CD14-positive monocyte (primary cell): ENCODE measurements at regions not wholly inside any gene's neighbourhood (a gene's known extent, or its start where the extent isn't known, plus 50 kb on each side); places are given as distances from the start of the nearest gene placed in this dataset.

Source experiments
- DNase-seq, 3 donors: peaks; one replicate each; pipeline ENCODE4 v3.0.0-alpha.2; 2011 to 2022
- H2AFZ ChIP-seq: 2 replicates; pipeline ENCODE4 v1.6.0; 2012; ENCODE audit warnings: mild to moderate bottlenecking, low read depth, low read length, inconsistent platforms; ENCODE audit not compliant: insufficient read depth, poor library complexity, severe bottlenecking
- H3K27ac ChIP-seq, 2 donors: 1 replicate in 1 of 2; 2 replicates in 1 of 2; pipeline ENCODE4 v1.5.1; 2012 to 2013; ENCODE audit warnings: low read length in 2 of 2, control low read depth in 1 of 2, inconsistent platforms in 1 of 2, low read depth in 1 of 2, mild to moderate bottlenecking in 1 of 2
- H3K27me3 ChIP-seq, 2 donors: one replicate each; pipeline versions ENCODE4 v1.6.0 to v1.6.1; 2011 to 2013; ENCODE audit warnings: low read length in 2 of 2; ENCODE audit not compliant: control insufficient read depth in 2 of 2, insufficient read depth in 2 of 2
- H3K36me3 ChIP-seq, 2 donors: replicated peaks in 1 of 2; 1 replicate in 1 of 2; 2 replicates in 1 of 2; pipeline versions ENCODE4 v1.5.1 to v1.6.1; 2012 to 2013; ENCODE audit warnings: low read length in 2 of 2, control low read depth in 1 of 2, inconsistent platforms in 1 of 2, mild to moderate bottlenecking in 1 of 2; ENCODE audit not compliant: insufficient read depth in 2 of 2, control insufficient read depth in 1 of 2
- H3K4me1 ChIP-seq, 2 donors: 1 replicate in 1 of 2; 2 replicates in 1 of 2; pipeline versions ENCODE4 v1.5.1 to v1.6.1; 2012 to 2013; ENCODE audit warnings: low read length in 2 of 2, control low read depth in 1 of 2, inconsistent platforms in 1 of 2, mild to moderate bottlenecking in 1 of 2, moderate library complexity in 1 of 2; ENCODE audit not compliant: insufficient read depth in 2 of 2, control insufficient read depth in 1 of 2
- H3K4me2 ChIP-seq: replicated peaks from 2 replicates; pipeline ENCODE3; 2012; ENCODE audit warnings: low read length, moderate library complexity, mild to moderate bottlenecking; ENCODE audit not compliant: poor library complexity, severe bottlenecking; ENCODE audit errors: extremely low read depth
- H3K4me3 ChIP-seq, 3 experiments: fragments of 200-600 bp in 1 of 3; sonication (generic) in 1 of 3; replicated peaks in 1 of 3; 1 replicate in 2 of 3; 2 replicates in 1 of 3; pipeline ENCODE4 v1.5.1; 2011 to 2013; ENCODE audit warnings: low read length in 3 of 3, mild to moderate bottlenecking in 3 of 3, control low read depth in 2 of 3, low read depth in 2 of 3, inconsistent platforms in 1 of 3, moderate library complexity in 1 of 3
- H3K79me2 ChIP-seq: 2 replicates; pipeline ENCODE4 v1.6.0; 2012; ENCODE audit warnings: mild to moderate bottlenecking, control low read depth, inconsistent platforms, low read length, moderate library complexity; ENCODE audit not compliant: insufficient read depth
- H3K9ac ChIP-seq: 2 replicates; pipeline ENCODE4 v1.6.0; 2017; ENCODE audit warnings: low read length, mild to moderate bottlenecking; ENCODE audit not compliant: insufficient read depth, poor library complexity, severe bottlenecking
- H3K9me3 ChIP-seq, 2 donors: replicated peaks in 1 of 2; 1 replicate in 1 of 2; 2 replicates in 1 of 2; pipeline versions ENCODE4 v1.5.1 to v1.6.1; 2012 to 2013; ENCODE audit warnings: low read length in 2 of 2, control low read depth in 1 of 2; ENCODE audit not compliant: control insufficient read depth in 1 of 2, insufficient read depth in 1 of 2
- H4K20me1 ChIP-seq: 2 replicates; pipeline ENCODE4 v1.6.0; 2012; ENCODE audit warnings: mild to moderate bottlenecking, low read length, control low read depth, moderate library complexity; ENCODE audit not compliant: insufficient read depth
- H3K27ac Mint-ChIP-seq, 7 donors: one replicate each; pipeline ENCODE4 v1.8.0; 2020; ENCODE audit warnings: mild to moderate bottlenecking in 7 of 7, mixed read lengths in 7 of 7, moderate library complexity in 6 of 7, inconsistent platforms in 2 of 7
- H3K27me3 Mint-ChIP-seq, 3 donors: one replicate each; pipeline ENCODE4 v1.8.0; 2021 to 2022; ENCODE audit warnings: low read depth in 3 of 3, mild to moderate bottlenecking in 3 of 3, mixed read lengths in 3 of 3, moderate library complexity in 3 of 3, inconsistent platforms in 1 of 3
- H3K36me3 Mint-ChIP-seq, 2 donors: one replicate each; pipeline ENCODE4 v1.8.0; 2020; ENCODE audit warnings: mixed read lengths in 2 of 2, inconsistent platforms in 1 of 2, mild to moderate bottlenecking in 1 of 2
- H3K4me1 Mint-ChIP-seq: one replicate; pipeline ENCODE4 v1.8.0; 2020; ENCODE audit warnings: mild to moderate bottlenecking, mixed read lengths
- H3K4me3 Mint-ChIP-seq, 2 donors: one replicate each; pipeline ENCODE4 v1.8.0; 2020; ENCODE audit warnings: mild to moderate bottlenecking in 2 of 2, mixed read lengths in 2 of 2, moderate library complexity in 1 of 2
- H3K9me3 Mint-ChIP-seq, 7 donors: one replicate each; pipeline ENCODE4 v1.8.0; 2020 to 2022; ENCODE audit warnings: mixed read lengths in 7 of 7, mild to moderate bottlenecking in 6 of 7, moderate library complexity in 6 of 7, inconsistent platforms in 2 of 7
- CTCF ChIP-seq: fragments of 200-600 bp; IDR thresholded peaks from one replicate; pipeline ENCODE4 v1.8.0; 2022; ENCODE audit warnings: antibody characterized with exemption, mild to moderate bottlenecking
- WGBS: methylation state at CpG from one replicate; pipeline ENCODE4 v1.1.5; 2013; ENCODE audit warnings: missing lambda C conversion rate; ENCODE audit not compliant: insufficient coverage; 5-methylcytosine and 5-hydroxymethylcytosine counted together
- intact Hi-C, 2 donors: fragments of 100-400 bp; cut with micrococcal nuclease; formaldehyde crosslinking; loops; one replicate each; pipeline versions ENCODE4 v1.15.0 to v1.15.1; 2023

- no peak for DNase-seq
- Histone ChIP-seq H3K4me1 (no peaks in the 10 kb centered on the region), H2AFZ (no peak overlapping the region), H3K9ac (no peak overlapping the region), H3K79me2 (no peaks in the 10 kb centered on the region), H3K27ac (no peak overlapping the region), H3K27me3 (no peaks in the 10 kb centered on the region), H3K4me2 (no peak overlapping the region), H3K36me3 (no peaks in the 10 kb centered on the region), H4K20me1 (no peaks in the 10 kb centered on the region), H3K4me3 (no peak overlapping the region), H3K9me3 (no peaks in the 10 kb centered on the region)
- H3K9me3 Mint-ChIP-seq, result peaks cover 0 to 4% (median 0%) of the 10 kb centered on the region in 7 donors
- no peak for TF ChIP-seq CTCF
- no peak overlapping the region for H3K27ac Mint-ChIP-seq
- intact Hi-C loops, result no loop called here
- peaks cover 0 to 2% (median 0%) of the 10 kb centered on the region in 3 donors for H3K27me3 Mint-ChIP-seq
- WGBS, result 48% methylated on average over 4 of the region's 9 CpGs
- no peaks in the 10 kb centered on the region for H3K4me1 Mint-ChIP-seq
- H3K36me3 Mint-ChIP-seq, result no peaks in the 10 kb centered on the region
- no peak overlapping the region for H3K4me3 Mint-ChIP-seq
Measured at GRCh38 chr5:103908336-103909080, 345.9 kb upstream of the NUDT12 start.

GRCh38 chr5:103907001-103907400 lies 344.4 kb upstream of the NUDT12 start:
- H2AFZ ChIP-seq, result no peak overlapping the region
- H3K9ac ChIP-seq, result no peak overlapping the region
- TF ChIP-seq CTCF, result no peak
- H3K79me2 ChIP-seq, result no peaks in the 10 kb centered on the region
- no peak for DNase-seq
- Mint-ChIP-seq H3K4me1 (no peaks in the 10 kb centered on the region), H3K36me3 (no peaks in the 10 kb centered on the region), H3K27me3 (peaks cover 0 to 2% (median 0%) of the 10 kb centered on the region in 3 donors), H3K27ac (no peak overlapping the region), H3K9me3 (peaks cover 1 to 7% (median 3%) of the 10 kb centered on the region in 7 donors), H3K4me3 (no peak overlapping the region)
- intact Hi-C loops, result no loop called here
- no peaks in the 10 kb centered on the region for H4K20me1 ChIP-seq
- peaks cover 0 to 4% of the 10 kb centered on the region in 2 donors for H3K9me3 ChIP-seq
- no CpG with 5 or more reads among the region's 1 CpG for whole genome bisulfite sequencing
- no peaks in the 10 kb centered on the region for H3K4me1 ChIP-seq
- no peak overlapping the region for H3K4me2 ChIP-seq
- H3K36me3 ChIP-seq, result no peaks in the 10 kb centered on the region
- H3K4me3 ChIP-seq, result no peak overlapping the region
- H3K27me3 ChIP-seq, result no peaks in the 10 kb centered on the region
- no peak overlapping the region for H3K27ac ChIP-seq
